H7 (cell line): ENCODE measurements at regions not wholly inside any gene's neighbourhood (a gene's known extent, or its start where the extent isn't known, plus 50 kb on each side); places are given as distances from the start of the nearest gene placed in this dataset.
A peak's percentile ranks its signal among the peaks of the same experiment; 100 is the strongest.

Experiments used
- DNase-seq: peaks from one replicate; pipeline ENCODE4 v3.0.0; 2012
- H3K27me3 ChIP-seq: 2 replicates; pipeline ENCODE4 v1.6.0; 2011; ENCODE audit warnings: mild to moderate bottlenecking, low read length; ENCODE audit not compliant: control insufficient read depth, insufficient read depth
- H3K36me3 ChIP-seq: replicated peaks from 2 replicates; pipeline ENCODE4 v1.5.1; 2011; ENCODE audit warnings: low read length; ENCODE audit not compliant: control insufficient read depth, insufficient read depth
- H3K4me3 ChIP-seq: 2 replicates; pipeline ENCODE4 v1.5.1; 2011; ENCODE audit warnings: low read depth, mild to moderate bottlenecking, control low read depth, low read length, moderate library complexity; ENCODE audit not compliant: insufficient read depth

DNA sequence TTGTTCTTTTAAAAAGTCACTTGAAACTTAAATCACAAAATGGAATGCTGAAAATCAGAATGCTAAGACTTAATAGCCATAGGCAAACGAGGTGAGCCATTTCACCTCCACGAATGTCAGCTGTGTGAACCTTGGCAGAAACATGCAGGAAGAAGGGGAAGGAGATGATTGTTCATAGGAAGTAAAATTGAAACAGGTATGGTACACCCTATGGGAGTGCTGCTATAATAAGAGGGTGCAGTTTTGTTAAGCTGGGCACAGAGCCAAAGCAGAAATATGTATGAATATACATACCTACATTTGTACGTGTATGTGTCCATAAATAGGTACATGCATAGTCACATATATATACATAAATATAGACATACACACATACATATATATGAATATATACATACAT, 51.0 kb upstream of the SPINK5 start:
- Histone ChIP-seq H3K27me3 (no peaks in the 10 kb centered on the region), H3K36me3 (no peaks in the 10 kb centered on the region; the same call in 1 of the 2 replicates), H3K4me3 (no peak overlapping the region)
- no peak for DNase-seq

DNA sequence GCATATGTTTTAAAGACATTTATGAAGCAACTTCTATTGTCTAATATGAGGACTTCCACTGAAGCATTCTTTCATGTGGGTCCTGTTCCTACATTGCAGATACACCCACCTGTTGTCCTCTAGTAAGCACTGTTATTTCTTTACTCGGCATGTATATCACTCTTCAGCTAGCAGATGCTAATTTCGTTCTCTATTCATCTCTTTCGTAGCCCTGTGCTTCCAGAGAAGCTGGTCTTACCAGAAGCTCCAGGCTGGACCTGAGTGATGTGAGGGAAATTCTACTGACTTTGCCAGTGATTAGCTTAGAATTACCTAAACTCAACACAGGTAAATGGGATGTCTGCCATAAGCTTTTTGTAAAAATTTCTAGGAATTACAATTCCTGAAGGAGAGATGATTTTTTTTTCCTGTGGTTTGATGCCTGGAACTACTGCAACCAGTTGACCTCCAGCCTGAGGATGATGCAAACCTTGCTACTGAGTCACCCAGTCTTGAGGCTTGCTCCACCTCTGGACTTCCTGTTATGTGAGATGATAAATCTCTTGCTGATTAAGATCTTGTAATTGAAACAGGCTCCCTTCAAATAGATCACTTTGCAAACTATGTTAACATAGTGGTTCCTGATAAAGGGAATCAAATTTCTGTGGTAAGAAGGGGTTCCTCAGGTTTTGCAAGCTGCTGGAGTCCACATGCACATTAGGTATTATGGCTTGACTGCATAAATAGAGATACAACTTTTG, 52.2 kb upstream of the SPINK5 start:
- DNase-seq: no peak
- no peak overlapping the region for H3K4me3 ChIP-seq
- no peaks in the 10 kb centered on the region; the same call in 1 of the 2 replicates for H3K36me3 ChIP-seq
- H3K27me3 ChIP-seq: no peaks in the 10 kb centered on the region

DNA sequence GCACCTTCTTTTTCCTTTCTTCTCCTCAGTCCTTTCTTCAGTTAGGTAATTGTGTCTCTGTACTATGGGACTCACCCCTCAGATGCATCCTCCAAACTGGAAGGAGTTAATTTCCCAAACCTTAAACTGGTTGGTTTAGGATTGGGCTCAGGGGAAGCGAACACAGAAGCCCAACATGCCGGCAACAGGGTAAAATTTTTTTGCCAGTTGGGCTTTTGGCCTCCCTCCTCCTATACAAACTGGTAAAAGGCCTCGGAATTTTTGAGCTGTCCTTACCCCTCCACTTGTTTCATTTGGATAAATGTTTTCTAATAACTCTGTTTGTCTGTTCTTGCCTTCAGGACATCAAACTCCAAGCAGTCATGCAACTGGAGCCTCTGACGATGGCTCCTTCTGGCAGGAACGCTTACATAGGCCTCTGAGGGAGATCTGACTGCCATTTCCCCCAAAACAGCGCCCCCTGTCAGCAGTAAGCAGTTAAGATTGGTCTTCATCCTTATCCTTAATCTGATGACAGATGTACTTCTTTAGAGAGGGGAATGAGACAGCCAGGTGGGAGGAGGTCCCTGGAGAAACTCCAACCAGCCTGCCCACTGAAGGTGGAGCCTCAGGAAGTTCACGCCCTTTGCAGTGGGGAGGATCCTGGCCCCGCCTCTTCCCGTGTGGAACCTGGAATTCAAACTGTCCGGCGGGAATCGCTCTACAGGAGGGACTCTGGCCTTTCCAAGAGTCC, 57.8 kb upstream of the SPINK5 start:
- DNase-seq: peak; percentile 27
- Histone ChIP-seq H3K27me3 (no peaks in the 10 kb centered on the region), H3K36me3 (no peaks in the 10 kb centered on the region), H3K4me3 (no peak overlapping the region)

DNA sequence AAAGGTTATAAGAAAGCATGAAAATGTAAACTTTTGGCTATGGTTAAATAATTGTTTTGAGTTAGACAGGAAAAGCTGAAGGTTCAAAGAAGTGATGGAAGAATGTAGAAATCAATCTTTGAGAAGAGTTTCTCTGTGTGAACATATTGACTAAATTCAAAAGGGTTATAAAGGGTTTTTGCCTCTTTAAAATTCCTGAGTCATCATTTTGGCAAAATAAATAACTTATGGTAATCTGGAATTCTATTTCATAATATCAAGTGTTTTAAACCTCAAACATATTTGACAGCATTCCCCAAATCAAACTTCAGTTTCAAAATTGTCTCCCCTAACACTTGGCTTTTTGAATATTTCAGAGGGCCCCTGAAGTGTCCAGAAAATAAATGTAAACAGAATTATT, 60.6 kb upstream of the SPINK5 start:
- Histone ChIP-seq H3K4me3 (no peak overlapping the region), H3K27me3 (no peaks in the 10 kb centered on the region), H3K36me3 (no peaks in the 10 kb centered on the region)
- no peak for DNase-seq

DNA sequence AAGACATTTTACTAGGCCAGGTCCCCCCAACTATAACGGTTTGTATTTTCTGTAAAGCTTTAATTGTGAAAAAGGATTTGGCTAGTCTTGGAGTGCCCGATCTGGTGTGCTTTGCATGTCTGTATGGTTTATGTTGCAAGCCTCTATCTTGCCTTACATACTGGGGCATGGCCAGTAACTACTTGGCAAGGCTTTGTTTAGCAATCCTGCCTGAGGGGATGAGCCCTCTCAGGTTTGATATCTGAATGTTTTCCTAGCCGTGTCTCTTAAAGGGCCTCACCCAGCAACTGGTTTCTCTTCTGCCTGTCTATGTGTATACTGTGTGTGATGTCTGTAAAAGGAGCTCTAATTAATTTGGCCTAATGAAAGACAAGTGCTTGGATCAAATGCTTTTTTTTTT, 61.3 kb upstream of the SPINK5 start:
- DNase-seq: no peak
- Histone ChIP-seq H3K27me3 (no peaks in the 10 kb centered on the region), H3K36me3 (no peaks in the 10 kb centered on the region), H3K4me3 (no peak overlapping the region)

DNA sequence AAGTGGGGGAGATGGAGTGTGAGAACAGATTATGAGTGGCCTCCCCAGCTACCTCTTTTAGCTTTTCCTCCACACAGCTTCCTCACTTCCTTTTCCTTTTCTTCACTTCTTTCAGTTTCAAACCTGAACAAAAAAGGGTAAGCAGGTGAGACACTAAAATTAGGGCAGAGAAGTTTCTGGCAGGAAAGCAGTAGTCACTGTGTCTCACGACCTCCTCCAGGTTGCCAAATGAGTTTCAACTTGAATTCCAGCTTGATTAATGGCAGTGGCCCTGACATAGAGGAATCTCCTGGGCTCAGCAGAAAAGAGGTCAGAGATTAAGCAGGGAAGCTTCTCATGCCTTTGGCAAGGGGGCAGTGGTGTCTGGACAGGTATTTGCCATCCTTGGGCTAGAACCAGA, 63.7 kb upstream of the SPINK5 start:
- no peak for DNase-seq
- Histone ChIP-seq H3K27me3 (no peaks in the 10 kb centered on the region), H3K36me3 (no peaks in the 10 kb centered on the region), H3K4me3 (no peak overlapping the region)

DNA sequence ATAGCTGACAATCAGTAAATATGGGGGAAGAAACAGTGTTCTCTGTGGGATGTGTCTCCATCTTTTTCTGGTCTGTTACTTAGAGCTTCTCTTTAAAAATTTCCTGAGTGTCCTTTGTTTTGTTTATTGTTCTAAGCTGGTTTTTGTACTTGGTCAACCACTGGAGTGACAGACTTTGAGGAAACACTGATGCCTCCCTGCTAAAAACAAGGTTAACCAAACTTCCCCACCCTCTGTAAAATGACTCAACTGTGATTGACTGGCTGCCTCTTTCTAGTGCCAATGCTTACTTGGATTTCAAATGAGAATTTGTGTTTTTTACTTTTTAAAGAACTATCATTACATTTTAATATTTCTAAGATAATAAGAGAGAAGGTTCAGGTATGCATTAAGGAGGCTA, 65.1 kb upstream of the SPINK5 start:
- Histone ChIP-seq H3K4me3 (no peak overlapping the region), H3K27me3 (no peaks in the 10 kb centered on the region), H3K36me3 (no peaks in the 10 kb centered on the region)
- no peak for DNase-seq

DNA sequence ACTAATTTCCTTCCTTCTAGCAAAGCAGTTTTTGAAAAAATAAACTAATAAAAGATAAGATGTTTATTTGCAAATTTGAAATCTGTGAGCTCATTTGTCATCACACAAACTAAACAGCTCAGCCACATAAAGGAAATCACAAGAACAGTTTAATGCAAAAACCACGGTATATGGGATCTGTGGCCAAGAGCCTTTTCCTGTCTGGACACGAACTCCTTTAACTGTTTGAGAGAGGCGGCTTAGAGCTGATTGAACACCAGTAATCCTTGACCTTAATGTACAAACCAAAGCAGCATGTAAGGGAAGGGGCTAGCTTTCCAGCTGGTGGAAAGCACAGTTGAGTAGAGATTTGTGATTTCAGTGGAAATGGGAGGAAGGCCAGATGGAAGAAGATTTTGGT, 66.3 kb upstream of the SPINK5 start:
- H3K4me3 ChIP-seq: no peak overlapping the region
- no peak for DNase-seq
- H3K36me3 ChIP-seq: no peaks in the 10 kb centered on the region
- no peaks in the 10 kb centered on the region for H3K27me3 ChIP-seq

DNA sequence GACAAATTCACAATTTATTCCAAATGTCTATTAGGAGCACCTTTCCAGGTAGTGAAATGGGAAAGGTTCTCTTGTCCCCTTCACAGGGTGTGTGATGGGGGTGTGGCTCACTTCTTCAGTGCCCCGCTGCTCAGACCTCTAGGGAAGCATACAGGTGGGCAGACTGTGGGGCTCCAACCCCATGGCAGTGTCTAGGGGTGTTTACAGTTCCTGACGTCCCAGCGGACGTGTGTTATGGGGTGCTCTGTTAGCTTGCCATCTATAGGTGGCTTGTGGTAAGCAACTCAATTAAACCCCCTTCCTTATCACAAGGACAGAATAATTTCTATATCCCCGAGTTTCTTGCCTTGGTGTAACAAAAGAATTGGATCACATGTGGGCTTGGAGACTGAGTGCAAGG, 67.4 kb upstream of the SPINK5 start:
- no peak overlapping the region for H3K4me3 ChIP-seq
- DNase-seq: no peak
- H3K27me3 ChIP-seq: no peaks in the 10 kb centered on the region
- no peaks in the 10 kb centered on the region for H3K36me3 ChIP-seq

DNA sequence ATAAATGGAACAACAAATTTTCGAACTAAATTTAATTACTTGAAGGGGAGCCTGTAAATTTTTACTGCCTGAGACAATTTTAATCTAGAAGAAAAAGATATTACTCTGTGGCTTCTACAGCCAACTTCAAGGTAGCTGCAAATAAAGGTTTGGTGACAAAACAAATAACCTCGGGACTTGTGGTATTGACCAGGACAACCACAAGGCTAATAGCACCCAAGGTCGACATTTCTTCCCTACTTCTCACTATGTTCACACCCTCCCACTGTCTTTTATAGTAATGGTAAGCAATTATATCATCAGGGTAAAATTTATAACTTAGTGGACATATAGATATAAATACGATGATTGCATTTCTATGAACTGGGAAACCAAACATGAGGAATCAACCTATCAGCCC, 67.9 kb upstream of the SPINK5 start:
- Histone ChIP-seq H3K27me3 (no peaks in the 10 kb centered on the region), H3K4me3 (no peak overlapping the region), H3K36me3 (no peaks in the 10 kb centered on the region)
- DNase-seq: no peak

DNA sequence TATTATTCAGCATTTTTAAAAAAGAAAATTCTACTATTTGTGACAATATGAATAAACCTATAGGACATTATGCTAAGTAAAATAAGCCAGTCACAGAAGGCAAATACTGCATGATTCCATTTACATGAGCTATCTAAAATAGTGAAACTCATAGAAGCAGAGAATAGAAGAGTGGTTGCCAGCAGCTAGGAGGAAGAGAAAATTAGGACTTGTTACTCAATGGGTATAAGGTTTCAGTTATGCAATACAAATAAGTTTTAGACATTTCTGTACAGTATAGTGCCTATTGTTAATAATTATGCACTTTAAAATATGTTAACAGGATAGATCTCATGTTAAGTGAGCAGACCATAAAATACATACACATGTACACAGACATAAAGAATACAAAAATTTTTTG, 73.8 kb upstream of the SPINK5 start:
- H3K4me3 ChIP-seq: no peak overlapping the region
- no peaks in the 10 kb centered on the region for H3K36me3 ChIP-seq
- no peaks in the 10 kb centered on the region for H3K27me3 ChIP-seq
- no peak for DNase-seq

DNA sequence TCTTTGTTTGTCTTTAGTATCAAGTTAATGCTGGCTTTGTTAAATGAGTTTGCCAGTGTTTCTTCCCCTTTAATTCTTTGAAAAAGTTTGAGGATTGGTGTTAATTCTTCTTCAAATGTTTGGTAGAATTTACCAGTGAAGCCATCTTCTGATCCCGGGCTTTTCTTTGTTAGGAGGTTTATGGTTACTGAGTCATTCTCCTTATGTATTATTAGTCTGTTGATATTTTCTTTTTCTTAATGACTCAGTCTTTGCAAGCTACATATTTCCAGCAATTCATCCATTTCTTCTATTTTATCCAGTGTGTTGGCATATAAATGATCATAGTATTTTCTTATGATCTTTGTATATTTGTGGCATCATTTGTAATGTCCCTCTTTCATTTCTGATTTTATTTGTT, 74.5 kb upstream of the SPINK5 start:
- Histone ChIP-seq H3K27me3 (no peaks in the 10 kb centered on the region), H3K4me3 (no peak overlapping the region), H3K36me3 (no peaks in the 10 kb centered on the region)
- no peak for DNase-seq

DNA sequence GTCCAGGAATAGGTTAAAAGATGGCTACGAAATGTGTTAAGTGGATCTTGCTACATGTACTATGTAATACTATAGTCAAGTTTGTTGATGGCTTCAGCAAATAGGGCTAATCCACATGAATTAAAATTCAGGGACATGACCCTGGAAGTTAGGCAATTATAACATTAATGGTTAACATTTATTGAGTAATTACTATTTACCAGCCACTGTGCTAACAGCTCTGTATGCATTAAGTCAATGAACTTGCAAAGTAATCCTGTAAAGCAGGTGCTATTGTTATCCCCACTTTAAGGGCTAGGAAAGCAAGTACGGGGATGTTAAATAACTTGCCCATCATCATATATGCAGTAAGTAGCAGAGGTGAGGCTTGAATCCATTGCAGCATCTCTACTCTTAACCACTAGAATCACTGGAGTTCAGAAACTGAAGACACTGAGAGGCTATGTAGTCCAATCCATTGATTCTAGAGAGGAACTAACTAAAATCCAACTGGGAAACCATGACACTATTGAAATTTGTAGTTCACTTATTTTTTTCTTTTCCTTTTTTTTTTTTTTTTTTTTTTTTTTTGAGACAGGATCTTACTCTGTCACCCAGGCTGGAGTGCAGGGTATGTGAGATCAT, 77.5 kb upstream of the SPINK5 start:
- DNase-seq: no peak
- no peaks in the 10 kb centered on the region for H3K36me3 ChIP-seq
- no peak overlapping the region for H3K4me3 ChIP-seq
- no peaks in the 10 kb centered on the region for H3K27me3 ChIP-seq

DNA sequence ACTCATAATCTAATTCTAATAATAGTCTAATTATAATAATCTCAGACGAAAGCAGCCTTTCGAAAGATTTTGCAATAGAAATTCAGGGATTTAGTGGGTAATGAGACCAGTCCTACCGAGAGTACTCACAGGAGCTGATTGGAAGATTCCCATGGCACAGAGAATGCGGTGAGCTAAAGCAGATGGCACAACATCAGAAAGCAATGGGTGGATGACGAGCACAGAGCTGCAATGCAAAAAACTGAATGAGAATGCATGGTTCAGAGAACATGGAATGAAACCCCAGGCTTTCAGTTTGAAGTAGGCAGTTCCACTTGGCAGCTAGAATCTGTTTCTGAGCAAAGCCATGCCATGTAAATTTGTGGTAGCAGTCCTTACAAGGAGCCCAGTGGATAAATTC, 78.2 kb upstream of the SPINK5 start:
- DNase-seq: no peak
- Histone ChIP-seq H3K36me3 (no peaks in the 10 kb centered on the region), H3K4me3 (no peak overlapping the region), H3K27me3 (no peaks in the 10 kb centered on the region)

DNA sequence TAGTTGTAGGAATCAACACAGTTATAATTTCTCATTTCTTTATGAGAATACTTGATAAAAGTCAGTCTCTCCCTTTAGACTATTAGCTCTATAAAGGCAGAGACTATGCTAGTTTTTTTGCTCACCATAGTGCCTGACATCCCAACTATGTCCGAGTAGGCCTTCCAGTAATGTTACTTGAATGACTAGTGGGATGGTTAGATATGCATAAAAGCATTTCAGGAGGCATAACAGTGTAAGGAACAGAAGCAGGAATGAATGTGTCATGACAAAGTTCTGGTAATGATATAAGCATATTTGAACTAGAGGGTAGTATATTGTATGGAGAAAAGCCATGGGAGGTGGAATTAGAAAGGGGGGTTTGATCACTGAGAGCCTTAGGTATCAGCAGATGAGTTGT, 77.4 kb upstream of the C5orf46 start:
- no peaks in the 10 kb centered on the region for H3K27me3 ChIP-seq
- no peaks in the 10 kb centered on the region for H3K36me3 ChIP-seq
- DNase-seq: no peak
- H3K4me3 ChIP-seq: no peak overlapping the region
